Neural cell (in vitro differentiated cells): ENCODE measurements at regions not wholly inside any gene's neighbourhood (a gene's known extent, or its start where the extent isn't known, plus 50 kb on each side); places are given as distances from the start of the nearest gene placed in this dataset.

Experiments used
- H2AFZ ChIP-seq: fragments of 200-600, 300-800 bp; sonication (generic), shearing (Covaris generic); 2 replicates; pipeline ENCODE4 v1.6.0; 2014; ENCODE audit warnings: low read depth, mild to moderate bottlenecking, antibody characterized with exemption, low read length, moderate library complexity
- H3F3A ChIP-seq: fragments of 200-600 bp; shearing (Covaris generic); 2 replicates; pipeline ENCODE4 v1.6.1; 2016; ENCODE audit warnings: mild to moderate bottlenecking, moderate library complexity, mixed read lengths, antibody characterized with exemption, low read length; ENCODE audit not compliant: insufficient read depth, poor library complexity, severe bottlenecking
- H3K27ac ChIP-seq: fragments of 200-600, 300-800 bp; sonication (generic), shearing (Covaris generic); 2 replicates; pipeline ENCODE4 v1.5.1; 2014; ENCODE audit warnings: mild to moderate bottlenecking, low read length, moderate library complexity
- H3K27me3 ChIP-seq: fragments of 300-800, 200-600 bp; sonication (generic), shearing (Covaris generic); 2 replicates; pipeline ENCODE4 v1.6.0; 2014; ENCODE audit warnings: mild to moderate bottlenecking, low read depth, low read length, moderate library complexity; ENCODE audit not compliant: insufficient read depth
- H3K36me3 ChIP-seq: fragments of 300-800, 200-600 bp; sonication (generic), shearing (Covaris generic); 2 replicates; pipeline ENCODE4 v1.5.1; 2014; ENCODE audit warnings: mild to moderate bottlenecking, antibody characterized with exemption, low read length, moderate library complexity; ENCODE audit not compliant: insufficient read depth
- H3K4me2 ChIP-seq: fragments of 300-800, 200-600 bp; sonication (generic), shearing (Covaris generic); 2 replicates; pipeline ENCODE4 v1.6.0; 2014; ENCODE audit warnings: mild to moderate bottlenecking, low read length
- H3K4me3 ChIP-seq: fragments of 300-800, 200-600 bp; sonication (generic), shearing (Covaris generic); 2 replicates; pipeline ENCODE4 v1.5.1; 2014; ENCODE audit warnings: mild to moderate bottlenecking, low read length, moderate library complexity
- H3K79me2 ChIP-seq: fragments of 200-600 bp; shearing (Covaris generic); replicated peaks from 2 replicates; pipeline ENCODE4 v1.6.0; 2014; ENCODE audit warnings: mild to moderate bottlenecking, low read length, moderate library complexity; ENCODE audit not compliant: insufficient read depth
- H3K9ac ChIP-seq: fragments of 300-800, 200-600 bp; sonication (generic), shearing (Covaris generic); 2 replicates; pipeline ENCODE4 v1.6.1; 2016; ENCODE audit warnings: mild to moderate bottlenecking, low read length, mixed read lengths
- H3K9me2 ChIP-seq: fragments of 200-600 bp; shearing (Covaris generic); 2 replicates; pipeline ENCODE4 v1.6.1; 2016; ENCODE audit warnings: mild to moderate bottlenecking, low read length, mixed read lengths; ENCODE audit not compliant: insufficient read depth
- H3K9me3 ChIP-seq: fragments of 200-600, 300-800 bp; sonication (generic), shearing (Covaris generic); 2 replicates; pipeline ENCODE4 v1.6.1; 2016; ENCODE audit warnings: mild to moderate bottlenecking, mixed run types, low read length, moderate library complexity, mixed read lengths
- H4K20me1 ChIP-seq: fragments of 200-600 bp; shearing (Covaris generic); 2 replicates; pipeline ENCODE4 v1.6.1; 2016; ENCODE audit warnings: mild to moderate bottlenecking, mixed run types; ENCODE audit not compliant: insufficient read depth
- CTCF ChIP-seq: fragments of 450-650 bp; IDR thresholded peaks from 2 replicates; pipeline ENCODE4 v1.5.1; 2014; ENCODE audit warnings: antibody characterized with exemption, mild to moderate bottlenecking, moderate library complexity; ENCODE audit not compliant: poor library complexity, severe bottlenecking
- EP300 ChIP-seq: fragments of 450-650 bp; conservative IDR thresholded peaks from 2 replicates; pipeline ENCODE4 v1.6.1; 2014; ENCODE audit warnings: antibody characterized with exemption, mild to moderate bottlenecking, moderate library complexity; ENCODE audit not compliant: poor library complexity, severe bottlenecking
- EZH2 ChIP-seq: fragments of 200-600, 300-800 bp; shearing (Covaris generic), sonication (generic); IDR thresholded peaks from 2 replicates; pipeline ENCODE4 v1.6.1; 2014; ENCODE audit warnings: antibody characterized with exemption, low read length, borderline replicate concordance, mild to moderate bottlenecking; ENCODE audit not compliant: insufficient read depth, poor library complexity, severe bottlenecking
- MXI1 ChIP-seq: fragments of 450-650 bp; conservative IDR thresholded peaks from 2 replicates; pipeline ENCODE4 v1.6.1; 2014; ENCODE audit warnings: antibody characterized with exemption, mild to moderate bottlenecking; ENCODE audit not compliant: poor library complexity, severe bottlenecking
- POLR2AphosphoS5 ChIP-seq: IDR thresholded peaks from 2 replicates; pipeline ENCODE4 v1.6.1; 2012
- RAD21 ChIP-seq: fragments of 450-650 bp; conservative IDR thresholded peaks from 2 replicates; pipeline ENCODE4 v1.6.1; 2014; ENCODE audit warnings: antibody characterized with exemption, mild to moderate bottlenecking, moderate library complexity
- REST ChIP-seq: IDR thresholded peaks from 2 replicates; pipeline ENCODE4 v1.6.1; 2012; ENCODE audit warnings: borderline replicate concordance
- SMC3 ChIP-seq: fragments of 450-650 bp; conservative IDR thresholded peaks from 2 replicates; pipeline ENCODE4 v1.6.1; 2014; ENCODE audit warnings: antibody characterized with exemption, mild to moderate bottlenecking, moderate library complexity; ENCODE audit not compliant: poor library complexity
- TAF1 ChIP-seq: IDR thresholded peaks from 2 replicates; pipeline ENCODE4 v1.6.1; 2012; ENCODE audit warnings: low read depth

GRCh38 chr7:79612903-79613302 lies 159.4 kb upstream of the MAGI2 start:
- no peaks in the 10 kb centered on the region for H3K36me3 ChIP-seq
- H3K27me3 ChIP-seq: no peaks in the 10 kb centered on the region
- H3K79me2 ChIP-seq: no peaks in the 10 kb centered on the region
- no peak overlapping the region for H3K4me2 ChIP-seq
- H3K4me3 ChIP-seq: no peak overlapping the region
- H3K9ac ChIP-seq: no peak overlapping the region
- no peak overlapping the region for H3K27ac ChIP-seq
- no peaks in the 10 kb centered on the region for H4K20me1 ChIP-seq
- no peaks in the 10 kb centered on the region for H3K9me3 ChIP-seq
- no peaks in the 10 kb centered on the region for H3K9me2 ChIP-seq
- no peak overlapping the region for H2AFZ ChIP-seq
- TF ChIP-seq RAD21 (no peak), EP300 (no peak), SMC3 (no peak)
- H3F3A ChIP-seq: no peaks in the 10 kb centered on the region

- no peak for TF ChIP-seq REST
- no peak for TF ChIP-seq EZH2
- TF ChIP-seq EP300: no peak
- no peak for TF ChIP-seq SMC3
- no peak for TF ChIP-seq CTCF
- no peak for TF ChIP-seq TAF1
- no peak for TF ChIP-seq POLR2AphosphoS5
- no peak for TF ChIP-seq RAD21
- Histone ChIP-seq H3K9me3 (no peaks in the 10 kb centered on the region), H3K9me2 (no peaks in the 10 kb centered on the region), H3K9ac (no peak overlapping the region), H3K79me2 (no peaks in the 10 kb centered on the region), H3K4me3 (no peak overlapping the region), H4K20me1 (no peaks in the 10 kb centered on the region), H3K36me3 (no peaks in the 10 kb centered on the region), H3F3A (no peaks in the 10 kb centered on the region), H3K27me3 (no peaks in the 10 kb centered on the region), H2AFZ (no peak overlapping the region), H3K27ac (no peak overlapping the region), H3K4me2 (no peak overlapping the region)
These were observed 158.6 kb upstream of the MAGI2 start for GRCh38 chr7:79612022-79612421.

- no peak overlapping the region for H3K4me3 ChIP-seq
These were observed 157.4 kb upstream of the MAGI2 start for GRCh38 chr7:79610748-79611304.

More at GRCh38 chr7:79610748-79611304, 157.4 kb upstream of the MAGI2 start:
- H3K27me3 ChIP-seq: no peaks in the 10 kb centered on the region
- H4K20me1 ChIP-seq: no peaks in the 10 kb centered on the region
- no peak for TF ChIP-seq EZH2
- no peak for TF ChIP-seq TAF1
- no peak for TF ChIP-seq CTCF
- TF ChIP-seq POLR2AphosphoS5: no peak
- no peak for TF ChIP-seq RAD21
- no peak for TF ChIP-seq MXI1
- no peak for TF ChIP-seq SMC3
- TF ChIP-seq EP300: no peak
- no peak for TF ChIP-seq REST
- H2AFZ ChIP-seq: no peak overlapping the region
- H3K4me2 ChIP-seq: no peak overlapping the region
- no peaks in the 10 kb centered on the region for H3F3A ChIP-seq
- no peak overlapping the region for H3K27ac ChIP-seq
- H3K36me3 ChIP-seq: no peaks in the 10 kb centered on the region
- H3K9me3 ChIP-seq: no peaks in the 10 kb centered on the region
- H3K9me2 ChIP-seq: no peaks in the 10 kb centered on the region
- no peaks in the 10 kb centered on the region for H3K79me2 ChIP-seq
- H3K9ac ChIP-seq: no peak overlapping the region
